GM18909 (cell line): ENCODE measurements at regions not wholly inside any gene's neighbourhood (a gene's known extent, or its start where the extent isn't known, plus 50 kb on each side); places are given as distances from the start of the nearest gene placed in this dataset.

ENCODE experiments used
- ATAC-seq: cut with Tn5 transposase; IDR thresholded peaks from one replicate; pipeline ENCODE4 v1.9.1; 2021; ENCODE audit warnings: mild to moderate bottlenecking; ENCODE audit not compliant: unreplicated experiment, poor library complexity

GRCh38 chr4:45985038-45985437 is 138.8 kb downstream of the GABRG1 start:
- ATAC-seq = no peak

- no peak for ATAC-seq
Observed at GRCh38 chr4:45971108-45971507, 152.7 kb downstream of the GABRG1 start.

GRCh38 chr4:45957353-45957752 is 166.5 kb downstream of the GABRG1 start:
- ATAC-seq = no peak

DNA sequence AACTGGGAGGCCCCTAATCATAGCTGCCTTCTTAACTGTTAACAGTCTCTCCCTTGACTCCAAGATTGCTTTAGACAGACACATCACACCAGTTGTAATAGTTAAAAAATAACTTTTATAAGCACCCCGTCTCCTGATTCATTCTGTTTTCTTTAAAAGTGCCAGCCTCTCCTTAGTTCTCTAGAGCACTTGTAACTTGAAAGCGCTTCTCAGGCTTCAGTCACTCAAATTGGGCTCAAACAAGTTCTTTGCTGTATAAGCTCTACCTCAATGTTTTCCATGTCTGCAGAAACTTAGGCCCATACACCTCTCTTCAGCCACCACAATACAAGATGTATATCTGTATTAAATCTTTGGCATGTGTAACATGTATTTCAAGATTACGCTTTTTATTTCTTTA is 169.6 kb downstream of the GABRG1 start:
- no peak for ATAC-seq

DNA sequence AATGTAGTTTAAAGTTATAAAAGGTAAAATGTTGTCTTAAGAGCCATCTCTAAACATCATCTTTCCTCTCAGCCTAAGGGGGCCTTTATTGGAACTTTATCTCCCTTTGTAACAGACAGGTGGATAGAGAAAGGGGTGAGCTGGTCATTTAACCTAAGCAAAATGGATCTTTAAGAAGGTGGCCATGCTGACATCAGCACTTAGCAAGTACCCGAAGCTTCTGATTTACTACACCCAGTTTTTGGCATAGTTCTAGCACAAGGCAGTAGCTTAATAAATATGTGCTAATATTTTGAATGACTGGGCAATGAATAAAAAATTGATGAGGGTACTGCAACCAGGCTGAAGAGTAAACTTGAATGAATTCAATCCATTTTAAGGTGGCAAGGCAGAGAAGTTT is 172.7 kb downstream of the GABRG1 start:
- ATAC-seq = no peak

DNA sequence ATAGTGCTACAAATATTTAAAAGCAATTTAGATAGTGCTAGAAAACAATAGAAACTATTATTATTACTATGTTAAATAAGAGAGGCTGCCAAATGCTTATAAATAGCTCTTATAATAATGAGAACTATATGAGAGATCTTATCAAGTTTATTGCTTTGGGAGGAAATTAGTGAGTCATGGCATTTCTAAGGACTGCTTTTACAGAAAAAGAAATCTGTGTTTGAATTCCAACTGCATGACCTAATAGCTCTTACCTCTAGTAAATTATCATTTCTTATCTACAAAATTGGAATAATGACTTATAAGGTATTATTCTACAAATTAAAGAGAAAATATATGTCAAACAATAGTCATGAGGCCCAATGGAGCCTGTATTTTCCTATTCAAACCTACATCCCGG is 177.2 kb downstream of the GABRG1 start:
- no peak for ATAC-seq

DNA sequence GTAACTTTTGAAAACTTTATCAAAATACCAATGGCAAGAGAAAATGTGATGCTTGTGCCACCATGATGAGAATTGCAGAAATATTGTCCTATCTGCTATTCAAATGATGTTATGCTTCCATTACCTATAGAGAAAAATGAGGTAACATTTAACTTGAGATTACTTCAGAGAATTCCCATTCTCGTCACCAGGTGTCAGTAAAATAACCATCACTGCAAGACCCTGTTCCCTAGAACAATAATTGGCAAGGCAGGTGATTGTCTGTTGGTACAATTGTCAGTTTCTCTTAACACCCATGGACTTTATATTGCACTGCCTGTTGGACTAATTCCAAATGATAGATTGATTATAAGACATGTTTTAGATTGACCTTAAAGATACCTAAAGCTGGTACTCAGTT is 179.9 kb downstream of the GABRG1 start:
- ATAC-seq = no peak

GRCh38 chr4:45939056-45939455 is 184.8 kb downstream of the GABRG1 start:
- ATAC-seq = no peak

GRCh38 chr4:45931154-45931553 is 192.7 kb downstream of the GABRG1 start:
- no peak for ATAC-seq

DNA sequence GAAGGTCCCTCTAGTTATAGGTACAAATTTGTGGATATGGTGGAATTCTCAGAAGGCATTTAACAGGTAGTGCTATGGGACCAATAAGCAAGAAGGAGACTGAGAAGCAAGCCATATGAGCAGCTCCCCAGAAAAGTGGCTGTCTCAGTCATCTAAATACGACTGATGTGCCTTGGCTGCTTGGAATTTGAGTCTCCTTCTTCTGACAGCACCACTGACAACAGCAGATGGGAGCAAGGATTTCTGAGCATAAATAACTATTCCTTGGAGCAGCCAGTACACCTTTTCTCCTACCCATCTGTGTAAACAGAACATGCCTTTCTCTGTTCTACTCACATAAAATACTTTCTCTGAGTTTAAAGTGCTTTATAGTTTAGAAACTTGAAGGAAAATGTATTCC is 196.2 kb downstream of the GABRG1 start:
- no peak for ATAC-seq

GRCh38 chr4:45925809-45926208 is 198.0 kb downstream of the GABRG1 start:
- ATAC-seq = no peak

DNA sequence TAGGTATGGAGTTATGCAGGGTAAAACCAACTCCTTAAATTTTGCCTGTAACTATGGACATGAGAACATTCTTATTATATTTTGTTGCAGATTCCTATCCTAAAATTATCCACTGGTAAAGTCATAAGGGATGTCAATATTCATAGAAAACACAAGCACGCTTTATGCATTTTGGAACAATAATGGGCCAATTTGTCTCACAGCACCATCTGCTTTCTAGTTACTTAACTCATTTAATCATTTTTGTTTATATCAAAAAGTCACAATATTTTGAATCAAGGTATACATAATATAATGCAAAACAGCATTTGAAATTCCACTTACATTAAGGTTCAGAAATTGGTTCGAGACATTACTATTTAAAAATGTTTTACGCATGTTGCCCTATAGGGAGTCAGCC is 203.0 kb downstream of the GABRG1 start:
- ATAC-seq = no peak

DNA sequence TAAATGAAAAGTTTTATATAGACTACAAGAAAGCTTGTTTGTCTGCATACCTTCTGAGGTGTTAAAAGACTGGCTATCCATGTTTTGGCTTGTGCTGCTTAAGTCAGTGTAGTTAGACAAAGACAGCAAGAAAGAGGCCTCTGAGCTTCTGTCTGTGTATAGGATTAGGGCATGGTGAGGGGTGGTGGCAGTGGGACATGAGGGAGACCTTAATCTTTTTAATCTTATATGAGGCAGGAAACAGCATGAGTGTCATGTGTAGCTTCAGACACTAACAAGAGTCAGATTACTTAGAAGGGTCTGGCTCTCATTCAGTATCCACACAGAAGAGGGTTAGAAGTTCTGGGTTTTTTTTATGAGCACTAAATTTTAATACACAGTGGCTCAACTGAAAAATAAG is 213.3 kb downstream of the GABRG1 start:
- no peak for ATAC-seq

GRCh38 chr4:45897946-45898585 is 225.8 kb downstream of the GABRG1 start:
- ATAC-seq = no peak

- no peak for ATAC-seq
Observed at GRCh38 chr4:45883421-45883820, 240.4 kb downstream of the GABRG1 start.

GRCh38 chr4:45876235-45876890 is 247.5 kb downstream of the GABRG1 start:
- no peak for ATAC-seq

DNA sequence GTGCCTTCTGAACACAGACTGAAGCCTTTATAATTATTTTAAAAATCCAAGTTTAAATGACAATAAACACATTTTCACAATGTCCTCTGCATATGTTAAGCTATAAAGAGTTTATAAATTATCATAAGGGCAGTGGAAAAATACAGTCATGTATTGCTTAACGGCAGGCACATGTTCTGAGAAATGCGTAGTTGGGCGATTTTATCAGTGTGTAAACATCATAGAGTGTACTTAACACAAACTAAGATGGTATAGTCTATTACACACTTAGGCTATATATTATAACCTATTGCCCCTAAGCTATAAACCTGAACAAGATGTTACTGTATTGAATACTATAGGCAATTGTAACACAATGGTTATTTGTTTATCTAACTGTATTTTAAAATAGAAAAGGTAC is 254.7 kb downstream of the GABRG1 start:
- no peak for ATAC-seq

GRCh38 chr4:45865781-45866180 is 258.1 kb downstream of the GABRG1 start:
- no peak for ATAC-seq

GRCh38 chr4:45855857-45856256 is 268.0 kb downstream of the GABRG1 start:
- ATAC-seq = no peak

DNA sequence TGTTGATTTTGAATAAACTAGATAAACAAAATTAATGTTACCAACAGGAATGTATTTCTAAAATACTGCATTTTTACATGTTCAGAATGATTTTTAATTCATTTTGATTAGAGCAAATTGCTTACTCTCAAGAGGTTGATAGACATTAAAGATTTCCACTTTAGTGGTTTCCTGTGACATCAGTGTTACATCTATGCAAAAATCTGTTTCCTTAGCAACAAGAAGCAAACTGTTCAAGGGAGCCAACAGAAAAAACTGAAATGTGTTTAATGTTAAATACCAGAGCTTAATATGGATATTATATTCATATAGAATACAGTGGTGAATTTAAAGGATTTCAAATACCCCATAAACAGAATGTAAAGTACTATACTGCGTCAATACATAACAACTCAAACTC is 277.8 kb downstream of the GABRG1 start:
- no peak for ATAC-seq

GRCh38 chr4:45841791-45842190 is 282.1 kb downstream of the GABRG1 start:
- ATAC-seq = no peak

- ATAC-seq = no peak
Observed at GRCh38 chr4:45831692-45832091, 292.2 kb downstream of the GABRG1 start.
